Lower lobe of right lung (tissue), 2 donors: ENCODE measurements at regions not wholly inside any gene's neighbourhood (a gene's known extent, or its start where the extent isn't known, plus 50 kb on each side); places are given as distances from the start of the nearest gene placed in this dataset.

ENCODE experiments used
- ATAC-seq, 2 donors: fragments of 200-7000 bp; cut with Tn5 transposase; one replicate each; pipeline ENCODE4 v1.9.1; 2020 to 2022; ENCODE audit warnings: mild to moderate bottlenecking in 2 of 2, moderate library complexity in 2 of 2
- DNase-seq: peaks from one replicate; pipeline ENCODE4 v3.0.0-alpha.2; 2020
- H3K27ac ChIP-seq: fragments of 200-600 bp; one replicate; pipeline ENCODE4 v1.8.0; 2022
- H3K27me3 ChIP-seq: fragments of 200-600 bp; one replicate; pipeline ENCODE4 v1.8.0; 2022; ENCODE audit warnings: low read depth
- H3K36me3 ChIP-seq: fragments of 200-600 bp; one replicate; pipeline ENCODE4 v1.8.0; 2022; ENCODE audit warnings: mild to moderate bottlenecking
- H3K4me1 ChIP-seq: fragments of 200-600 bp; one replicate; pipeline ENCODE4 v1.8.0; 2022
- H3K4me3 ChIP-seq: fragments of 200-600 bp; one replicate; pipeline ENCODE4 v1.8.0; 2022; ENCODE audit warnings: mild to moderate bottlenecking
- H3K9me3 ChIP-seq: fragments of 200-600 bp; one replicate; pipeline ENCODE4 v1.8.0; 2022
- intact Hi-C: fragments of 100-400 bp; cut with DNase I; formaldehyde crosslinking; loops from one replicate; pipeline ENCODE4 v1.11.0; 2022
- TF ChIP-seq, protein P1 (sequence below): fragments of 200-600 bp; IDR thresholded peaks from one replicate; pipeline ENCODE4 v1.8.0; 2022; ENCODE audit warnings: antibody characterized with exemption, mild to moderate bottlenecking
- donor health status: DM: no; HTN: yes; CAD: no; lungs with severe emphysema.

DNA sequence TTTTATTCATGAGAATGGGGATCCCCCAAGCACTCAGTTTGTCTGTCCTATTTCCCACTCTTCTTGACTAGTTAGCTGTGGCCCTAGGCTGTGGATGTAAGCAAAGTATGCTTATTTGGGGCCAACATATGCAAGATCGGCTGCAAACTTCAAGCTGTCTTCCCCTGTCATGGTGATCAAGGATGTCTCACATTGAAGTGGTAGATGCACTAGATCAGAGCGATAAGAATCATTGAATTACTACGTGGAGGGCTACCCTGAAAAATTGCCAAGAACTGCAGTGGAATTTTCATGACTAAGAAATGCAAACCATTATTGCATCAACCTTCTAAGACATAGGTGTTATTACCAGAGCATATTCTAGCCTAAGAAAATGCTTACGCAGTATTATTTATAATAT is 527.4 kb downstream of the RNF144A start:
- DNase-seq = no peak
- TF ChIP-seq, protein P1, sequence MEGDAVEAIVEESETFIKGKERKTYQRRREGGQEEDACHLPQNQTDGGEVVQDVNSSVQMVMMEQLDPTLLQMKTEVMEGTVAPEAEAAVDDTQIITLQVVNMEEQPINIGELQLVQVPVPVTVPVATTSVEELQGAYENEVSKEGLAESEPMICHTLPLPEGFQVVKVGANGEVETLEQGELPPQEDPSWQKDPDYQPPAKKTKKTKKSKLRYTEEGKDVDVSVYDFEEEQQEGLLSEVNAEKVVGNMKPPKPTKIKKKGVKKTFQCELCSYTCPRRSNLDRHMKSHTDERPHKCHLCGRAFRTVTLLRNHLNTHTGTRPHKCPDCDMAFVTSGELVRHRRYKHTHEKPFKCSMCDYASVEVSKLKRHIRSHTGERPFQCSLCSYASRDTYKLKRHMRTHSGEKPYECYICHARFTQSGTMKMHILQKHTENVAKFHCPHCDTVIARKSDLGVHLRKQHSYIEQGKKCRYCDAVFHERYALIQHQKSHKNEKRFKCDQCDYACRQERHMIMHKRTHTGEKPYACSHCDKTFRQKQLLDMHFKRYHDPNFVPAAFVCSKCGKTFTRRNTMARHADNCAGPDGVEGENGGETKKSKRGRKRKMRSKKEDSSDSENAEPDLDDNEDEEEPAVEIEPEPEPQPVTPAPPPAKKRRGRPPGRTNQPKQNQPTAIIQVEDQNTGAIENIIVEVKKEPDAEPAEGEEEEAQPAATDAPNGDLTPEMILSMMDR = no peak
- H3K4me3 ChIP-seq = no peak overlapping the region
- no peaks in the 10 kb centered on the region for H3K4me1 ChIP-seq
- no peaks in the 10 kb centered on the region for H3K36me3 ChIP-seq
- H3K27ac ChIP-seq = no peak overlapping the region
- no peaks in the 10 kb centered on the region for H3K27me3 ChIP-seq
- no peak for ATAC-seq
- intact Hi-C loops = no loop called here
- H3K9me3 ChIP-seq = no peaks in the 10 kb centered on the region

DNA sequence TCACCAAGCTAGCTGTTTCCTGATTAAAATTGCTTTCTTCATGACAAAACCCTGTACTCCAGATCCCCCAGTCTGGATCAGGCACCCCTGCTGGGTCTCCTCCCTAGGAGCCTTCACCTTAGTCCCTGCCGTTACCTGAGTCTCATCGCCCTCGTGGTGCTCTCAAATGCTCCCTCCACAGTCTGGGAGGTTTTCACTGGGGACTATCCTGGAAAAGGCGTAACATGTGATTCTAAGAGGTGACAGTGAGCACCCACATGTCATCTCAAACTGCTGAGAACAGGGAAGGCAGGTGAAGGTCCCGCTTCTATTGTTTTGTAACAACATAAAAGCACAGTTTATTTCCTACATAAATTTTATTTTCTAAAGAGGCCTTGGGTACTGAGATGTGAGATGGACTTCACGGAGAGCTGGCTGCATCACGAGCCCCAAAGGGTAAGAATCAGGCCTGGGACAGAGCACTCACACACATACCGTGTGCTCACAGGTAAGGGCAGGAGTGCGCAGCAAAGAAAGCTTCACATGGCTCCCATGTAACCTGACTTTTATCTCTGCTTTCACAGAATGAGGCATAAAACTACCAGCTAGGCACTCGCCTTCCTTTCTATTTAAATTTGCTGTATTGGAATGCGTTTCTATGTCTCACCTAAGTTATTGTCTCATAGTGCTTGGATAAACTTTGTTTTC is 531.5 kb downstream of the RNF144A start:
- Histone ChIP-seq H3K27ac (no peak overlapping the region), H3K36me3 (no peaks in the 10 kb centered on the region), H3K4me3 (no peak overlapping the region), H3K27me3 (no peaks in the 10 kb centered on the region), H3K9me3 (no peaks in the 10 kb centered on the region), H3K4me1 (no peaks in the 10 kb centered on the region)
- intact Hi-C loops = no loop called here
- TF ChIP-seq, protein P1 = no peak
- ATAC-seq (no peak), DNase-seq (no peak)

DNA sequence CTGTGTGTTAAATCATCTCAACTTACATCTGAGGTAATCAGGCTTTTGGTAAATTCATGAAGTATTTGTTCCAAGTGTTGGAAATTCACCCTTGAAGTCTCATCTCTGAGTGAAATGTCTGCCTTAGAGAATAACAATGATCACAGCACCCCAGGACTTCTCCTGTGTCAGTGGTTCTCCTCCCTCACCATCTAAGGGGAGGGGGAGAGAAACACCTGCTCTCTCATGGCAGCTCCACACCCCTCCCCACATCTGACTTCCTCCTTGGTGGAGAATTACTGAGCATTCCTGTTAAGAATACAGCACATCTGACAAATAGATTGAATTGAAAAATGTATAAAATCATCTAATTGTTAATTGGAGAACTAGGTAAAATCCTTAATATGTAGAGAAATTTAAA is 532.1 kb downstream of the RNF144A start:
- Histone ChIP-seq H3K36me3 (no peaks in the 10 kb centered on the region), H3K4me3 (no peak overlapping the region), H3K27ac (no peak overlapping the region), H3K4me1 (no peaks in the 10 kb centered on the region), H3K9me3 (no peaks in the 10 kb centered on the region), H3K27me3 (no peaks in the 10 kb centered on the region)
- DNase-seq (no peak), ATAC-seq (no peak)
- intact Hi-C loops = no loop called here
- TF ChIP-seq, protein P1 = no peak

DNA sequence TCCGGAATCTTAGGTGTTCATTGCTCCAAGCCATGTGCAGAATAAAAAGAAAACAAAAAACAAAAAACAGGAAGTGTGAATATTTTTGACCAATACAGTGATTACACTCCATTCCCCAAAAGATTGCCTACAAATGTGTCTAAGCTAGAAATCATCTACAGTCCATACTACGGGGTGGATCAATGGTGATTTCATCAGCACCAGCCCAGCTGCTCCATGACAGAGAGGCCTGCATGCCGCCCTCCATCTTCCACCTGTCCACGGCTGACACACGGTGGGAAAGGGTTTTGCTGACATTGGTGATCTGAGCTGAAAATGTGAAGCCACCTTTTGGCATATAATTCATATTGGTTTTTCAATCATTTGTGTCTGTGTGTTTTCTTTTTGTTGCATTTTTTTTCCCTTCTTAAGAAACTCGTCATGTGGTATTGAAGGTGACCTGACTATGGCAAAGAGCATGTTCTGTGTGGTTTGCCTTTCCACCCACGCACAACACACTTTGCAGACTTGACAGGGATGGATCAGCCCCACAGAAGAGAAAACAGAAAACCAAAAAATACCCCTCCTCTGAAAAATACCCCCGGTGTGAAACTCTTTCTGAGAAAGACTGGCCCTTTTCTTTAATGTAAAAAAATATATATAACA is 533.1 kb downstream of the RNF144A start:
- TF ChIP-seq, protein P1 = no peak
- no peak for DNase-seq
- no peaks in the 10 kb centered on the region for H3K4me1 ChIP-seq

DNA sequence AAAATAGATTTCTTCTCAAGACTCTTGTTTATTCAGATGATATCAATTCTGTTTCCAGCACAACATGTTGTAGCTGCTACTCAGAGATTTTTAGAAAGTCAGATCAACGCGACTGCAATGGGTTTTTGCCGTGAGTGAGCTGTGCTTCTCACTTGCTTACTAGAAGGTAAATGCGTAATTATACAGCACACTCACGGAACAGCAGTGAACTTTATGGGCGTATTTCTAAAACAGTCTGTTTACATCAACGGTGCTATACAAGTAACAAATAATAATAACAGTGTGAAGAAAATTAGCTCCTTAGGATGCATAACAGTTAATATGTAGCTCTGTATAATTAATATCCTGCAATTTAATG is 533.6 kb downstream of the RNF144A start:
- Histone ChIP-seq H3K4me3 (no peak overlapping the region), H3K27ac (no peak overlapping the region), H3K9me3 (no peaks in the 10 kb centered on the region), H3K27me3 (no peaks in the 10 kb centered on the region), H3K36me3 (no peaks in the 10 kb centered on the region), H3K4me1 (no peaks in the 10 kb centered on the region)
- TF ChIP-seq, protein P1 = no peak
- intact Hi-C loops = no loop called here
- ATAC-seq (no peak), DNase-seq (no peak)

More for the DNA sequence above, 533.1 kb downstream of the RNF144A start:
- no peaks in the 10 kb centered on the region for H3K27me3 ChIP-seq
- H3K27ac ChIP-seq = no peak overlapping the region
- no peaks in the 10 kb centered on the region for H3K9me3 ChIP-seq
- H3K36me3 ChIP-seq = no peaks in the 10 kb centered on the region
- no peak for ATAC-seq
- intact Hi-C loops = no loop called here
- H3K4me3 ChIP-seq = no peak overlapping the region
